ENCODE measurements at regions not wholly inside any gene's neighbourhood (a gene's known extent, or its start where the extent isn't known, plus 50 kb on each side); places are given as distances from the start of the nearest gene placed in this dataset.

DNA sequence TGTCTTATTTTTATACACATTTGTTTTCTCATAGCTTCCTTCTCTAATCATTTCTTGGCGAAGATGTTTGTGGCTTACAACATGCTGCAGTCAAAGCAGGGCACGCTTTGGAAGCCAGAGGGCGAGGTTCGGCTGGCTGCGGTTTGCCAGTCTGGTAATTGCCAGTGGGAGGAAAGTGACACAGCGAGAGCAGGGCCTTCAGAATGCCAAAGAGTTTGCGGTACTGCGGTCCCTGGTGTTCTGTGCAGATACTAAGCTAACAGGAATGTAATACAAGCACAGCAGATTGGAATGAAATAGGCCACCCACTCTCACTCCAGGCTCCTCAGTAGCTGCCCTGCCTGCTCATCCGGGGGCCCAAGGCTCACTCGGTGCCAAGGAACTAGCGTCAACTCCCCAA is 58.7 kb upstream of the TGM3 start:
- DNase-seq, result peak; percentile 60

DNA sequence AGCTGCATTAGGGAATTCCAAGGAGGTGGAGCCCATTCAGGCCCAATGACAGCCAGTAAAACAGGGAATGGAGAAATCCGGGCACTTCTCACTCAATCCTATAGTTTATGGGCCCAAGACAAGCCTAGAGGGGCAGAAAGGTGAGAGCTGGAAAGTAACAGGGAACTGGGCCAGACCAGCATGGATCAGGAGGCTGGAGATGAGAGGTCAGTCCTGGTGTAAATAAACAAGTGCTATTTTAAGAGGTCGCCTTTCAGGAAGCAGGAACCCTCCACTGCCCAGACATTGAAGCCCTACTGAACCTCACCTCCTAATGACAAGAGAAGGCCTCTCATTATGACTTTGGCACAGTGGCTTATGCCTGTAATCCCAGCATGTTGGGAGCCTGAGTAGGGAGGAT is 57.2 kb upstream of the TGM3 start:
- DNase-seq, result no peak

DNA sequence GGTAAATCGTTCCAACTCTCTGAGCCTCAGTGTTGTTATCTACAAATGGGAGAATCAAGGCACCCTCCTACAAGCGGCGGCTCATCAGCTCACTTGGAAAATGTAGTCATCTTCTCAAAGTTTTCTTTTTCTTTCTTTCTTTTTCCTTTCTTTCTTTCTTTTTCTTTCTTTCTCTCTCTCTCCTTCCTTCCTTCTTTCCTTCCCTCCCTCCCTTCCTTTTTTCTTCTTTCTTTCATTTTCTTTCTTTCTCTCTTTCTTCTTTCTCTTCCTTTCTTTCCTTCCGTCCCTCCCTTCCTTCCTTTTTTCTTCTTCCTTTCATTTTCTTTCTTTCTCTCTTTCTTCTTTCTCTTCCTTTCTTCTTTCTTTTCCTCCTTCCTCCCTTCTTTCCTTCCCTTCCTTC is 55.0 kb upstream of the TGM3 start:
- DNase-seq, result no peak

DNA sequence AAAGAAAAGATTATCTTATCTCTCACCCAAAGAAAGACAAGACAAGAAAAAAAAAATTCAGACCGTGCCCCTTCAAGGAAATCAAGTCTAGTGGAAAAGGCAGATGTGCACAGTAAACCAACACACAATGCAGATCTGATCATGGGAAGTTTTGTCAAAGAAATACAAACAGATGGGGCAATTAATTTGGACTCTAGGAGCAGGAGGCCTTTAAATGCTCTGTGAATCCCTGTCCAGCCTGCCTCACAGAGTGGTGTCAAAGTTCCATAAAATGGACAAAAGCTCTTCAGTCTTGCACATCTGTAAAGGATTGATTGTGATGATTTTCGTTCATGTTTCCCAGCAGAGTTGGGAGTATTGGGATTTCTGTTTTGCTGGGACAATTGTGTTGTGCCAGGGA is 53.1 kb upstream of the TGM3 start:
- DNase-seq, result no peak

DNA sequence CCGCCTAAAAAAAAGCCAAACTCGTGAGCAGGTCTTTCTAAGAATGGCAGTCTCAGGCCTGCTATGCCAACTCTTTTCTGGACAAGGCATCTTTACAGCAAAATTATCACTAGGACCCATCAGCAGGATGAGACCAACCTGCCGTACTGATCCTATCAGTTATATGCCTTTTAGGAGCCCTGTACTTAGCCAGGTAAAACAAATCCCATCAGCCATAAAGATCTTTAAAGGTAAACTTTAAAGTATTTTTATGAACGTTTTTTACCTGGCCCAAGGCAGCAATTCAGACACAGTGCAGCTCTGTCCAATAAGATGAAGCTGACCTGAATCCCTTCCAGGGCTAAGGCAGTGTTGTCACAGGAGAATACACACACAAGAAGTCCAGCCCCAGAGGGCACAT is 51.3 kb upstream of the TGM3 start:
- no peak for DNase-seq

DNA sequence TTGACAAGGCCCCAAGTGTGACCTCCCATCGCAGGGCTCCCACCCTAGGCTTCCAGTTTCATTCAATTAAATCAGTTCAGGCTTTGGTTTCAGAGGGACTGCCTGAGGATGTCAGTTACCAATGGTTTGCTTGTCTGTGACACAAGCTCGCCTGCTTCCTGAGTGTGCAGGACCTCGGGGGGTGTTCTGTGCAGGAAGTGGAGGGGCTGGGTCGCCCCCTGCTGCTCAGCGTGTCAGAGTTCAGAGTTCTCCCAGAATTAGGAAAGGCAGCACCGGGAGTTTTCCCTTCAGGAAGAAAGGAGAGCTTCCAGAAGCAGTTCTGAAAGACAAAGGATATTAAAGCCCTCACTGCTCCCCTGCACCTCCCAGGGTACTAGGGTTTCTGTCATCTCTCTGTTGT is 50.8 kb upstream of the TGM3 start:
- no peak for DNase-seq

DNA sequence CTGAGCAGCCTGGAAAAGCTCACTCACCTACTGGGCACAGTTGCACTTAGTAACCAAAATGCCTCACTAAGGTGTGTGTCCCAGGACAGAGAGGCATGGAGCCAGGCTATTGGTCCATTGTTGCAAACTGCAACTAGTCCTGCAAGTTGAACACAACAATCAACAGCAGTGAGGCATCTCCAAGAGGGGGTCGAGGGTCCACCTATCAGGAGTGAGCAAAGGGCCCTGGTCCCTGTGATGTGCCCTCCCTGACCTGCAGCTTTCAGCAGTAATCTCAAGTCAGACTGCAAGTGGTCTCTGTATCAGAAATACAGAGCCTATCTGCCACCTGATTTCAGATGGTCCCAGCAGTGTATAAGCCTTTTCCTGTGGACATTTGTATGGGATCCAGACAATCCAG is 50.2 kb upstream of the TGM3 start:
- no peak for DNase-seq
